K562 (cell line): ENCODE measurements at regions not wholly inside any gene's neighbourhood (a gene's known extent, or its start where the extent isn't known, plus 50 kb on each side); places are given as distances from the start of the nearest gene placed in this dataset.

Experiments used
- ATAC-seq: fragments of 200-7000 bp; cut with Tn5 transposase; 3 replicates; pipeline ENCODE4 v1.9.1; 2020; ENCODE audit warnings: moderate library complexity
- BruUV-seq: library from RNA; stranded (reverse); fragments of 400-500 nt; replicated peaks from 2 replicates; lab custom pipeline; 2021; lab: Mats Ljungman, UMichigan
- CTCF ChIA-PET: fragments of 300-600 bp; formaldehyde crosslinking; extraction: SDS; loops from one replicate; lab custom pipeline; 2021; ENCODE audit warnings: low intra/inter-chr PET ratio; lab: Yijun Ruan, JAX
- POLR2A ChIA-PET: fragments of 300-600, 350-650 bp; sonication (Branson Sonifier 250); formaldehyde crosslinking; extraction: SDS; loops from one replicate; lab custom pipeline; 2021; ENCODE audit warnings: antibody characterized with exemption, inconsistent platforms; lab: Yijun Ruan, JAX
- DNase-seq, 4 experiments: peaks; one replicate each; pipeline versions ENCODE4 v3.0.0 to v3.0.0-alpha.2; 2011 to 2018; ENCODE audit warnings: low spot score in 3 of 4, mixed read lengths in 3 of 4; ENCODE audit errors: extremely low read depth in 1 of 4
- FAIRE-seq: peaks from 2 replicates; lab custom pipeline; 2011; peaks lifted over from hg19 to GRCh38; lab: Jason Lieb, UNC
- H2AFZ ChIP-seq: 2 replicates; pipeline ENCODE4 v1.6.0; 2011; ENCODE audit warnings: low read depth, low read length, control low read depth, inconsistent platforms
- H3K27ac ChIP-seq: fragments of 200-600 bp; 3 replicates; pipeline ENCODE4 v1.8.0; 2011; ENCODE audit warnings: low read depth, mild to moderate bottlenecking, control low read depth, inconsistent platforms, low read length, moderate library complexity, mixed read lengths; ENCODE audit errors: extremely low read depth
- H3K27me3 ChIP-seq, 2 experiments: fragments of 300-600 bp in 1 of 2; 2 replicates in 1 of 2; 3 replicates in 1 of 2; pipeline versions ENCODE4 v1.6.0 to v1.8.0; 2011; ENCODE audit warnings: inconsistent platforms in 2 of 2, low read length in 2 of 2, mild to moderate bottlenecking in 1 of 2, mixed read lengths in 1 of 2, moderate library complexity in 1 of 2; ENCODE audit not compliant: control insufficient read depth in 2 of 2, insufficient read depth in 2 of 2
- H3K36me3 ChIP-seq: fragments of 300-600 bp; 3 replicates; pipeline ENCODE4 v1.8.0; 2011; ENCODE audit warnings: mild to moderate bottlenecking, low read length, inconsistent platforms; ENCODE audit not compliant: control insufficient read depth, insufficient read depth
- H3K4me1 ChIP-seq, 2 experiments: fragments of 200-600 bp in 1 of 2; replicated peaks in 1 of 2; 2 replicates in 1 of 2; 3 replicates in 1 of 2; pipeline versions ENCODE4 v1.5.1 to v1.8.0; 2011; ENCODE audit warnings: inconsistent platforms in 2 of 2, low read length in 2 of 2, mild to moderate bottlenecking in 1 of 2, mixed read lengths in 1 of 2, moderate library complexity in 1 of 2; ENCODE audit not compliant: control insufficient read depth in 2 of 2, insufficient read depth in 2 of 2
- H3K4me2 ChIP-seq: 2 replicates; pipeline ENCODE4 v1.6.1; 2011; ENCODE audit warnings: low read length, control low read depth, inconsistent platforms, mixed read lengths; ENCODE audit not compliant: insufficient read depth
- H3K4me3 ChIP-seq: fragments of 200-600 bp; sonication (generic), shearing (Covaris generic); 2 replicates; pipeline ENCODE4 v1.5.1; 2016; ENCODE audit warnings: control low read depth, inconsistent platforms
- H3K79me2 ChIP-seq: fragments of 200-600 bp; 3 replicates; pipeline ENCODE4 v1.8.0; 2011; ENCODE audit warnings: low read length, inconsistent platforms; ENCODE audit not compliant: control insufficient read depth, insufficient read depth
- H3K9ac ChIP-seq, 2 experiments: 2 replicates each; pipeline versions ENCODE4 v1.6.0 to v1.6.1; 2011; ENCODE audit warnings: low read depth in 2 of 2, low read length in 2 of 2, control low read depth in 1 of 2, inconsistent platforms in 1 of 2, mild to moderate bottlenecking in 1 of 2, mixed read lengths in 1 of 2; ENCODE audit not compliant: insufficient read depth in 1 of 2
- H3K9me1 ChIP-seq: one replicate; pipeline ENCODE4 v1.6.0; 2011; ENCODE audit warnings: inconsistent platforms, mild to moderate bottlenecking, low read length, moderate library complexity; ENCODE audit not compliant: control insufficient read depth, insufficient read depth
- H3K9me3 ChIP-seq: replicated peaks from 2 replicates; pipeline ENCODE4 v1.5.1; 2011; ENCODE audit warnings: low read depth, low read length, inconsistent platforms; ENCODE audit not compliant: control insufficient read depth, insufficient read depth
- H4K20me1 ChIP-seq: replicated peaks from 2 replicates; pipeline ENCODE4 v1.6.1; 2011; ENCODE audit warnings: low read length, inconsistent platforms, mixed read lengths; ENCODE audit not compliant: control insufficient read depth, insufficient read depth
- CBFA2T2 ChIP-seq: fragments of 450-650 bp; conservative IDR thresholded peaks from 2 replicates; pipeline ENCODE4 v1.6.1; 2017; ENCODE audit warnings: mild to moderate bottlenecking
- GABPB2 ChIP-seq: fragments of 250-450 bp; sonication (Bioruptor Pico); conservative IDR thresholded peaks from 2 replicates; pipeline ENCODE4 v1.5.1; 2021; ENCODE audit warnings: mild to moderate bottlenecking
- KLF13 ChIP-seq: fragments of 450-650 bp; IDR thresholded peaks from 2 replicates; pipeline ENCODE4 v1.6.1; 2016; ENCODE audit warnings: missing genetic modification characterization, low read depth, mild to moderate bottlenecking, missing compliant biosample characterization, moderate library complexity, borderline replicate concordance
- RUNX1 ChIP-seq: sonication (generic); IDR thresholded peaks from 2 replicates; pipeline ENCODE4 v1.6.1; 2016; ENCODE audit warnings: antibody characterized with exemption, low read depth
- SAFB2 ChIP-seq: fragments of 200-400 bp; formaldehyde crosslinking; IDR thresholded peaks from 2 replicates; pipeline ENCODE4 v1.6.1; 2018; ENCODE audit warnings: borderline replicate concordance, low read length, low read depth, moderate library complexity; ENCODE audit not compliant: severe bottlenecking
- TFE3 ChIP-seq: fragments of 450-650 bp; formaldehyde crosslinking; IDR thresholded peaks from 2 replicates; pipeline ENCODE4 v1.4.0; 2020; ENCODE audit warnings: mild to moderate bottlenecking, mixed read lengths
- USF2 ChIP-seq: sonication (generic); formaldehyde crosslinking; IDR thresholded peaks from 2 replicates; pipeline ENCODE4 v1.5.0; 2020; ENCODE audit warnings: missing genetic modification reagents
- ZBTB9 ChIP-seq: fragments of 450-650 bp; formaldehyde crosslinking; IDR thresholded peaks from 2 replicates; pipeline ENCODE4 v1.4.0; 2020; ENCODE audit warnings: mild to moderate bottlenecking, moderate library complexity
- ZNF639 ChIP-seq, 2 experiments: fragments of 200-800 bp in 1 of 2; sonication (Bioruptor generic) in 1 of 2; sonication (generic) in 1 of 2; formaldehyde crosslinking in 1 of 2; IDR thresholded peaks in 1 of 2; conservative IDR thresholded peaks in 1 of 2; 2 replicates each; pipeline versions ENCODE4 v1.5.0 to v1.6.1; 2016 to 2020; ENCODE audit warnings: missing compliant biosample characterization in 1 of 2, missing genetic modification characterization in 1 of 2, missing genetic modification reagents in 1 of 2
- ZNF695 ChIP-seq: fragments of 450-650 bp; formaldehyde crosslinking; IDR thresholded peaks from 2 replicates; pipeline ENCODE4 v1.4.0; 2020; ENCODE audit warnings: mild to moderate bottlenecking, moderate library complexity
- WGBS: fragments of 100-300 bp; shearing (Covaris generic); methylation state at CpG from one replicate; pipeline ENCODE4 v1.1.6; 2016; ENCODE audit warnings: low coverage, mixed read lengths; ENCODE audit not compliant: insufficient coverage; ENCODE audit errors: missing lambda C conversion rate; 5-methylcytosine and 5-hydroxymethylcytosine counted together
- in situ Hi-C: fragments of 300-500 bp; cut with MboI; formaldehyde crosslinking; loops from 4 replicates; pipeline ENCODE4 v1.15.0; 2018; ENCODE audit warnings: inconsistent platforms, mixed read lengths
- intact Hi-C: fragments of 100-400 bp; cut with micrococcal nuclease; formaldehyde crosslinking; loops from 2 replicates; pipeline ENCODE4 v1.14.2; 2022

- WGBS, result 0% methylated on average over 1 of the region's 1 CpG
- in situ Hi-C loops, result no loop called here
Measured at GRCh38 chr11:116287866-116288265, 484.9 kb downstream of the BUD13 start.

More at GRCh38 chr11:116287866-116288265, 484.9 kb downstream of the BUD13 start:
- Histone ChIP-seq H3K27ac (no peak overlapping the region), H3K4me2 (no peak overlapping the region), H3K4me1 (no peaks in the 10 kb centered on the region), H2AFZ (no peak overlapping the region), H3K9me3 (no peaks in the 10 kb centered on the region), H3K9me1 (no peaks in the 10 kb centered on the region), H3K79me2 (no peaks in the 10 kb centered on the region), H3K9ac (no peak overlapping the region), H3K36me3 (no peaks in the 10 kb centered on the region), H4K20me1 (peaks cover 5% of the 10 kb centered on the region; the same call in 1 of the 2 replicates), H3K4me3 (no peak overlapping the region), H3K27me3 (no peaks in the 10 kb centered on the region)
- CTCF ChIA-PET, result no interaction called here
- no peak for FAIRE-seq
- no TSS peak for BruUV-seq
- POLR2A ChIA-PET, result interaction anchor here (0.6 kb wide), 1 partner anchor 171 kb away, joined by 5 read pairs; no protein-coding TSS in a partner anchor
- no peak for DNase-seq
- TF ChIP-seq GABPB2 (CRISPR knock-in tag), result no peak
- peak; percentile 33 for TF ChIP-seq USF2 (CRISPR knock-in tag)
- TF ChIP-seq SAFB2, result no peak
- TF ChIP-seq TFE3 (CRISPR knock-in tag), result peak; percentile 79
- TF ChIP-seq CBFA2T2, result 0 out of 2 replicates have a peak, but pooled peaks have one; percentile 10
- TF ChIP-seq ZBTB9, result no peak
- TF ChIP-seq ZNF695 (CRISPR knock-in tag), result no peak
- no peak for TF ChIP-seq RUNX1
- TF ChIP-seq KLF13 (tag), result no peak
- TF ChIP-seq ZNF639 (CRISPR knock-in tag; conservative IDR thresholded peaks at IDR 0.05 in 1 of 2, IDR thresholded peaks at IDR 0.05 in 1 of 2), result no peak
- ATAC-seq, result no peak
- intact Hi-C loops, result no loop called here
